ENCODE measurements at regions not wholly inside any gene's neighbourhood (a gene's known extent, or its start where the extent isn't known, plus 50 kb on each side); places are given as distances from the start of the nearest gene placed in this dataset.

DNA sequence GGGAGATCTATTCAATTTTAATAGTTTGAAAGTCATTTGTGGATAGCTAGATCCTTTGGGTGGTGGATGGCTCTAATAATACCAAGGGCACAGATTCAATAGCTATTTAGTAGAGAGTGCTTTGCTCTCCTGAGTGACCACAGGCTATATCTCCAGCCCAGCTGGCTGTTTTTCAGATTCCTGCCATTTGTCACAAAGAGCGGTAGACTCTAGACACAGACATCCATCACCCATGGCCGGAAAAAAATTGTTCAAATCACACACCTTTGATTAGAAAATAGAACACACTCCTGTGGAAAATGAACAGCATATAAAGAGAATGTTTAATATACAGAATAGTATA, 171.6 kb upstream of the MITF start:
- TF ChIP-seq ELF1 (IDR thresholded peaks at IDR 0.05) = no peak
- no peak for TF ChIP-seq SIN3A (IDR thresholded peaks at IDR 0.05; ENCODE audit: borderline replicate concordance, low read depth, low read length)
- TF ChIP-seq, protein P1, sequence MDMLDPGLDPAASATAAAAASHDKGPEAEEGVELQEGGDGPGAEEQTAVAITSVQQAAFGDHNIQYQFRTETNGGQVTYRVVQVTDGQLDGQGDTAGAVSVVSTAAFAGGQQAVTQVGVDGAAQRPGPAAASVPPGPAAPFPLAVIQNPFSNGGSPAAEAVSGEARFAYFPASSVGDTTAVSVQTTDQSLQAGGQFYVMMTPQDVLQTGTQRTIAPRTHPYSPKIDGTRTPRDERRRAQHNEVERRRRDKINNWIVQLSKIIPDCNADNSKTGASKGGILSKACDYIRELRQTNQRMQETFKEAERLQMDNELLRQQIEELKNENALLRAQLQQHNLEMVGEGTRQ (IDR thresholded peaks at IDR 0.05; ENCODE audit: borderline replicate concordance, low read depth, low read length) = no peak
- TF ChIP-seq EZH2phosphoT487 (IDR thresholded peaks at IDR 0.05; ENCODE audit: borderline replicate concordance, low read depth) = no peak
- no peak for TF ChIP-seq USF1 (IDR thresholded peaks at IDR 0.05; ENCODE audit: borderline replicate concordance, low read depth)
- no peak for TF ChIP-seq RAD21 (IDR thresholded peaks at IDR 0.05; ENCODE audit: low read length)
- TF ChIP-seq RCOR1 (IDR thresholded peaks at IDR 0.05; ENCODE audit: low read length) = no peak
- no peak for TF ChIP-seq JUND (IDR thresholded peaks at IDR 0.05)
- no peak for TF ChIP-seq EP300 (IDR thresholded peaks at IDR 0.05; ENCODE audit: borderline replicate concordance in 1 of 2, low read depth in 1 of 2, low read length in 1 of 2)
- TF ChIP-seq RXRA (IDR thresholded peaks at IDR 0.05; ENCODE audit: borderline replicate concordance, low read depth) = no peak
- TF ChIP-seq NRF1 (IDR thresholded peaks at IDR 0.05; ENCODE audit: low read depth, low read length) = no peak
- 63% methylated on average over 2 of the region's 2 CpGs for WGBS (ENCODE audit: low lambda C conversion rate)
- no peaks in the 10 kb centered on the region for H3K79me2 ChIP-seq (ENCODE audit: insufficient read depth)
- no peaks in the 10 kb centered on the region for H3K9me2 ChIP-seq
- no peaks in the 10 kb centered on the region for H3K36me3 ChIP-seq (replicated peaks in 1 of 2; ENCODE audit: control insufficient read depth in 1 of 2, insufficient read depth in 2 of 2, low read length in 1 of 2)
- no peak overlapping the region for H3K4me2 ChIP-seq
- no peak overlapping the region for H2AFZ ChIP-seq (ENCODE audit: low read depth)
- DNase-seq = no peak
- H3K9me3 ChIP-seq = no peaks in the 10 kb centered on the region
- CTCF ChIA-PET = interaction anchor here (0.6 kb wide), 1 partner anchor 24 kb away, joined by 3 read pairs; no protein-coding TSS in a partner anchor
- H3F3A ChIP-seq (replicated peaks; ENCODE audit: insufficient read depth) = no peaks in the 10 kb centered on the region
- POLR2A ChIA-PET = no interaction called here
- no peak overlapping the region for H3K27ac ChIP-seq (ENCODE audit: low read depth in 2 of 2, low read length in 1 of 2)
- no peaks in the 10 kb centered on the region for H3K4me1 ChIP-seq (ENCODE audit: control insufficient read depth in 1 of 2, insufficient read depth in 2 of 2, low read depth in 1 of 2, low read length in 1 of 2)
- H4K20me1 ChIP-seq (ENCODE audit: insufficient read depth) = no peaks in the 10 kb centered on the region
- no peak overlapping the region for H3K9ac ChIP-seq
- H3K27me3 ChIP-seq (ENCODE audit: insufficient read depth) = no peaks in the 10 kb centered on the region
- H3K4me3 ChIP-seq (ENCODE audit: low read depth in 2 of 2, low read length in 1 of 2) = no peak overlapping the region

GRCh38 chr3:69567023-69567709, 172.1 kb upstream of the MITF start:
- no peak for DNase-seq
- Histone ChIP-seq H3K27ac (ENCODE audit: low read depth in 2 of 2, low read length in 1 of 2) (no peak overlapping the region), H3F3A (replicated peaks; ENCODE audit: insufficient read depth) (no peaks in the 10 kb centered on the region), H3K9ac (no peak overlapping the region), H3K27me3 (ENCODE audit: insufficient read depth) (no peaks in the 10 kb centered on the region), H3K4me2 (no peak overlapping the region), H3K9me3 (no peaks in the 10 kb centered on the region), H3K4me3 (ENCODE audit: low read depth in 2 of 2, low read length in 1 of 2) (no peak overlapping the region), H3K9me2 (no peaks in the 10 kb centered on the region), H4K20me1 (ENCODE audit: insufficient read depth) (no peaks in the 10 kb centered on the region), H3K4me1 (ENCODE audit: control insufficient read depth in 1 of 2, insufficient read depth in 2 of 2, low read depth in 1 of 2, low read length in 1 of 2) (no peaks in the 10 kb centered on the region), H3K79me2 (ENCODE audit: insufficient read depth) (no peaks in the 10 kb centered on the region), H3K36me3 (replicated peaks in 1 of 2; ENCODE audit: control insufficient read depth in 1 of 2, insufficient read depth in 2 of 2, low read length in 1 of 2) (no peaks in the 10 kb centered on the region), H2AFZ (ENCODE audit: low read depth) (no peak overlapping the region)
- ChIA-PET CTCF (interaction anchor here (0.6 kb wide), 1 partner anchor 24 kb away, joined by 3 read pairs; no protein-coding TSS in a partner anchor), POLR2A (no interaction called here)
- TF ChIP-seq IRF3 (IDR thresholded peaks at IDR 0.05; ENCODE audit: low read depth, low read length) (no peak), YY1 (IDR thresholded peaks at IDR 0.05; ENCODE audit: low read depth) (no peak), EZH2phosphoT487 (IDR thresholded peaks at IDR 0.05; ENCODE audit: borderline replicate concordance, low read depth) (no peak), FOXM1 (IDR thresholded peaks at IDR 0.05; ENCODE audit: low read depth) (no peak), NFIC (IDR thresholded peaks at IDR 0.05; ENCODE audit: borderline replicate concordance) (no peak), GATA2 (CRISPR knock-in tag; IDR thresholded peaks at IDR 0.05) (no peak), ELF1 (IDR thresholded peaks at IDR 0.05) (no peak), POLR2AphosphoS5 (IDR thresholded peaks at IDR 0.05; ENCODE audit: low read depth, low read length) (no peak), USF1 (IDR thresholded peaks at IDR 0.05; ENCODE audit: borderline replicate concordance, low read depth) (no peak), PBX3 (IDR thresholded peaks at IDR 0.05) (no peak)
- TF ChIP-seq, protein P2, sequence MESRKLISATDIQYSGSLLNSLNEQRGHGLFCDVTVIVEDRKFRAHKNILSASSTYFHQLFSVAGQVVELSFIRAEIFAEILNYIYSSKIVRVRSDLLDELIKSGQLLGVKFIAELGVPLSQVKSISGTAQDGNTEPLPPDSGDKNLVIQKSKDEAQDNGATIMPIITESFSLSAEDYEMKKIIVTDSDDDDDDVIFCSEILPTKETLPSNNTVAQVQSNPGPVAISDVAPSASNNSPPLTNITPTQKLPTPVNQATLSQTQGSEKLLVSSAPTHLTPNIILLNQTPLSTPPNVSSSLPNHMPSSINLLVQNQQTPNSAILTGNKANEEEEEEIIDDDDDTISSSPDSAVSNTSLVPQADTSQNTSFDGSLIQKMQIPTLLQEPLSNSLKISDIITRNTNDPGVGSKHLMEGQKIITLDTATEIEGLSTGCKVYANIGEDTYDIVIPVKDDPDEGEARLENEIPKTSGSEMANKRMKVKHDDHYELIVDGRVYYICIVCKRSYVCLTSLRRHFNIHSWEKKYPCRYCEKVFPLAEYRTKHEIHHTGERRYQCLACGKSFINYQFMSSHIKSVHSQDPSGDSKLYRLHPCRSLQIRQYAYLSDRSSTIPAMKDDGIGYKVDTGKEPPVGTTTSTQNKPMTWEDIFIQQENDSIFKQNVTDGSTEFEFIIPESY (IDR thresholded peaks at IDR 0.05; ENCODE audit: borderline replicate concordance, low read depth) = no peak
- 58% methylated on average over 4 of the region's 4 CpGs for WGBS (ENCODE audit: low lambda C conversion rate)

Data from SK-N-SH (cell line).